ENCODE measurements at regions not wholly inside any gene's neighbourhood (a gene's known extent, or its start where the extent isn't known, plus 50 kb on each side); places are given as distances from the start of the nearest gene placed in this dataset.

- Histone ChIP-seq H3K4me2 (ENCODE audit: low read depth, low read length) (no peak overlapping the region), H3K27me3 (ENCODE audit: control insufficient read depth, insufficient read depth, low read length) (no peaks in the 10 kb centered on the region), H3K4me1 (ENCODE audit: control insufficient read depth, insufficient read depth, low read length) (no peaks in the 10 kb centered on the region), H3K9me1 (ENCODE audit: insufficient read depth, low read length) (no peaks in the 10 kb centered on the region), H3K18ac (ENCODE audit: low read depth, low read length) (no peak overlapping the region), H2AK9ac (replicated peaks; ENCODE audit: low read depth, low read length, poor library complexity) (no peak overlapping the region), H3K56ac (ENCODE audit: extremely low read depth, insufficient read depth, low read length) (no peak overlapping the region), H3K27ac (ENCODE audit: insufficient read depth, low read length) (no peak overlapping the region), H3K9me3 (ENCODE audit: control insufficient read depth, insufficient read depth, low read length) (no peaks in the 10 kb centered on the region), H3K9ac (ENCODE audit: low read depth, low read length) (no peak overlapping the region), H3K23ac (ENCODE audit: low read depth, low read length) (no peak overlapping the region), H2AK5ac (ENCODE audit: low read depth, low read length) (no peak overlapping the region), H4K91ac (ENCODE audit: insufficient read depth, low read depth, low read length) (no peak overlapping the region), H3K4ac (ENCODE audit: low read depth, low read length) (no peak overlapping the region), H2BK15ac (ENCODE audit: low read depth, low read length) (no peak overlapping the region), H4K5ac (ENCODE audit: low read depth, low read length) (no peak overlapping the region), H3K79me1 (ENCODE audit: low read depth in 1 of 2, low read length in 2 of 2) (no peaks in the 10 kb centered on the region), H4K8ac (ENCODE audit: low read depth in 2 of 2, low read length in 2 of 2) (no peak overlapping the region), H3K4me3 (ENCODE audit: insufficient read depth, low read depth, low read length) (no peak overlapping the region), H3K36me3 (ENCODE audit: control insufficient read depth, insufficient read depth, low read length) (no peaks in the 10 kb centered on the region), H2BK5ac (ENCODE audit: low read depth, low read length, poor library complexity, severe bottlenecking) (no peak overlapping the region), H4K20me1 (ENCODE audit: insufficient read depth, low read length) (no peaks in the 10 kb centered on the region), H2BK120ac (ENCODE audit: low read depth, low read length) (no peak overlapping the region), H2AFZ (replicated peaks; ENCODE audit: low read length, poor library complexity) (no peak overlapping the region), H2BK20ac (ENCODE audit: low read depth, low read length) (no peak overlapping the region), H3K14ac (replicated peaks; ENCODE audit: low read depth, low read length) (no peak overlapping the region)
- no TSS peak for BruUV-seq (replicated peaks)
- WGBS, 2 experiments (ENCODE audit: extremely low coverage in 2 of 2, insufficient read length in 1 of 2) = no CpG with 5 or more reads among the region's 3 CpGs
- DNase-seq (no peak), ATAC-seq (ENCODE audit: low read depth) (no peak)
- TF ChIP-seq CHD1 (IDR thresholded peaks at IDR 0.05; ENCODE audit: low read depth, low read length) = no peak
- TF ChIP-seq, protein P1, sequence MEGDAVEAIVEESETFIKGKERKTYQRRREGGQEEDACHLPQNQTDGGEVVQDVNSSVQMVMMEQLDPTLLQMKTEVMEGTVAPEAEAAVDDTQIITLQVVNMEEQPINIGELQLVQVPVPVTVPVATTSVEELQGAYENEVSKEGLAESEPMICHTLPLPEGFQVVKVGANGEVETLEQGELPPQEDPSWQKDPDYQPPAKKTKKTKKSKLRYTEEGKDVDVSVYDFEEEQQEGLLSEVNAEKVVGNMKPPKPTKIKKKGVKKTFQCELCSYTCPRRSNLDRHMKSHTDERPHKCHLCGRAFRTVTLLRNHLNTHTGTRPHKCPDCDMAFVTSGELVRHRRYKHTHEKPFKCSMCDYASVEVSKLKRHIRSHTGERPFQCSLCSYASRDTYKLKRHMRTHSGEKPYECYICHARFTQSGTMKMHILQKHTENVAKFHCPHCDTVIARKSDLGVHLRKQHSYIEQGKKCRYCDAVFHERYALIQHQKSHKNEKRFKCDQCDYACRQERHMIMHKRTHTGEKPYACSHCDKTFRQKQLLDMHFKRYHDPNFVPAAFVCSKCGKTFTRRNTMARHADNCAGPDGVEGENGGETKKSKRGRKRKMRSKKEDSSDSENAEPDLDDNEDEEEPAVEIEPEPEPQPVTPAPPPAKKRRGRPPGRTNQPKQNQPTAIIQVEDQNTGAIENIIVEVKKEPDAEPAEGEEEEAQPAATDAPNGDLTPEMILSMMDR (conservative IDR thresholded peaks at IDR 0.05; ENCODE audit: low read depth, low read length) = no peak
- no peak for TF ChIP-seq RCOR1 (IDR thresholded peaks at IDR 0.05; ENCODE audit: insufficient replicate concordance, low read length)
- no peak for TF ChIP-seq SMC3 (IDR thresholded peaks at IDR 0.05; ENCODE audit: low read depth, low read length)
- TF ChIP-seq POLR2A (IDR thresholded peaks at IDR 0.05; ENCODE audit: low read depth, low read length) = no peak
- no peak for TF ChIP-seq CEBPB (IDR thresholded peaks at IDR 0.05; ENCODE audit: low read depth, low read length)
- TF ChIP-seq MAZ (IDR thresholded peaks at IDR 0.05; ENCODE audit: borderline replicate concordance, low read depth, low read length) = no peak
- TF ChIP-seq MXI1 (IDR thresholded peaks at IDR 0.05; ENCODE audit: borderline replicate concordance, low read depth, low read length) = no peak
- TF ChIP-seq ELK1 (IDR thresholded peaks at IDR 0.05; ENCODE audit: borderline replicate concordance, low read depth, low read length) = no peak
- no peak for TF ChIP-seq BHLHE40 (IDR thresholded peaks at IDR 0.05; ENCODE audit: low read depth, low read length)
- TF ChIP-seq NFE2L2 (IDR thresholded peaks at IDR 0.05; ENCODE audit: low read depth, low read length) = no peak
- TF ChIP-seq RAD21 (IDR thresholded peaks at IDR 0.05; ENCODE audit: low read length) = no peak
- intact Hi-C loops (cut with micrococcal nuclease) (no loop called here), dilution Hi-C loops (cut with HindIII; ENCODE audit: low sequenced_read_pairs, unreplicated experiment) (no loop called here), in situ Hi-C loops (cut with MboI; ENCODE audit: low sequenced_read_pairs) (no loop called here)
- ChIA-PET POLR2A (ENCODE audit: unreplicated experiment) (no interaction called here), CTCF (no interaction called here)
Measured at GRCh38 chr7:26562841-26563240, 271.2 kb downstream of the SNX10 start.
